GM12873 (cell line): ENCODE measurements at regions not wholly inside any gene's neighbourhood (a gene's known extent, or its start where the extent isn't known, plus 50 kb on each side); places are given as distances from the start of the nearest gene placed in this dataset.

Experiments used
- CTCF ChIP-seq: IDR thresholded peaks from 2 replicates; pipeline ENCODE4 v1.5.1; 2012; ENCODE audit warnings: low read depth, mild to moderate bottlenecking, moderate library complexity, low read length, control low read depth; ENCODE audit not compliant: insufficient read depth; ENCODE audit errors: missing control alignments

- no peak for TF ChIP-seq CTCF
Measured at GRCh38 chr2:19454125-19454524, 95.7 kb upstream of the OSR1 start.

DNA sequence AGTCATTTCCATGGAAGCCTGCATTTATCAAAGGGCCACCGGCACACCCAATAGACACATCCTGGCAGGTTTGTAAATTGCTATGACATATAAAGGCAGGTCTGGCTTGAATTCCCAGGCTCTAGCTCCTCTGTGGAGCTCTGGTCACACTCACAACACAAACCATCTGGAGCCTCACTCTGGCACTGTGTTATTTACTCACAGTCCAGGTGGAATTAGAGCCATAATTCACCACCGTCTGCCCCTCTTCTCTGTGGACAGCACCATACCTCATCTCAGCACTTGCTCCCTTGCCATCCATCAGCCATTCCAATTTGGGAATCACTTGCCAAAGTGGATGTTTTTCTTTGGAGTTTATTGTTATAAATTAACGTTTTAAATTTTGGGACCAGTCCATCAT, 84.3 kb upstream of the OSR1 start:
- TF ChIP-seq CTCF, result no peak

- no peak for TF ChIP-seq CTCF
Measured at GRCh38 chr2:19439081-19439480, 80.7 kb upstream of the OSR1 start.

DNA sequence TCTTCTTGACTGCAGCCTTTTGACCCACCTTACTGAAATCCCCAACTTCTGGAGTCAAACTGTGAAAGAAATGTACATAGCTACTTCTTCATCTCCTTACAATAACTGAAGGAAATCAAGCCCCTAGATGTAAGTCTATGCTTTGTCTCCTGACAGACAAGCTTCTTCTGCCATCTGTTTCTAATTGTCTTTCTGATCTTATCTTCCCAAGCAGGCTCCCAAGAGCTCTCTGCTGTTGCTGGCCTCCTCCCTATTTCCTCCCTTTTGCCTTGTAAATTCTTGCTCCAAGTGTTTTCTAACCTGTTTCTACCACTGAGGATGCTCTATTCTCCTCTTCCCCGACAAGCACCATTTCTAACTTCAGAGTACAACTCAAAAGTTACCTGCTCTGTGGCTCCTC, 77.4 kb upstream of the OSR1 start:
- TF ChIP-seq CTCF, result no peak

DNA sequence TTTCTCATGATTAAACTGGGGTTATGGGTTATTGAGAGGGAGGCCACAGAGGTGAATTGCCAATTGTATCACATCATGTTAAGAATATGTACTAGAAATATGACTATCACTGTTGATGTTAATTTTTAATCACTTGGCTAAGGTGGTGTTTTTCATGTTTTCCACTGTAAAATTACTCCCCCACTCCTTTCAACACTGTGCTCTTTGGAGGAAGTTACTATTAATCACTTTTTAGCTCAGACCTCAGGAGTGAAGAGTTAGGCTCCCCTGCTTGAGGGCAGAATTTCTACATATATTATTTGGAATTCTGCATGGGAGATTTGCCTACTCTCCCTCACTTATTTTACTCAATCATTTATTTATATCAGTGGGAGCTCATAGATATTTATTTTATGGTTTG, 76.0 kb upstream of the OSR1 start:
- no peak for TF ChIP-seq CTCF

GRCh38 chr2:19426941-19427340, 68.5 kb upstream of the OSR1 start:
- TF ChIP-seq CTCF, result no peak

GRCh38 chr2:19426144-19426543, 67.7 kb upstream of the OSR1 start:
- TF ChIP-seq CTCF, result no peak

DNA sequence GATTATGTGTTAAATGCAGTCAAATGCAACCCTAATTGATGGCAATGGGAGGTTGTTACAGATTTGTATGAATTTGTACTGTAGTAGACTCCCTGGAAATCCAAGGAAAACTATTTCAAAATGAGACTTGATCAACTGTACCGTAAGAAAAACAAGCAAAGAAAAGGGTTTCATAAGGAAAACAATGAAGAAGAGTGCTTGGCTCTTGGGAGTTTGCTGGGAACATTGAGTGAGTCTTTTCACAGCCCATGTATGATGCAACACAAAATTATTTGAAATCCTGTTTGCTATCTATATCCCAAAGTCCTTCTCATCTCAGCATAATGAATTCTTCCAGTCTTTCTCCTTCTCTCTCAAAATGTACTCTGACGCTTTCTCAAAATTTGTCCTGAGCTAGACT, 67.0 kb upstream of the OSR1 start:
- no peak for TF ChIP-seq CTCF
